ENCODE measurements at regions not wholly inside any gene's neighbourhood (a gene's known extent, or its start where the extent isn't known, plus 50 kb on each side); places are given as distances from the start of the nearest gene placed in this dataset.
"Not testable (repeated sequence)": the region's sequence is repeated elsewhere in the genome, so short reads cannot be mapped to it uniquely, and the experiment has no call there.

DNA sequence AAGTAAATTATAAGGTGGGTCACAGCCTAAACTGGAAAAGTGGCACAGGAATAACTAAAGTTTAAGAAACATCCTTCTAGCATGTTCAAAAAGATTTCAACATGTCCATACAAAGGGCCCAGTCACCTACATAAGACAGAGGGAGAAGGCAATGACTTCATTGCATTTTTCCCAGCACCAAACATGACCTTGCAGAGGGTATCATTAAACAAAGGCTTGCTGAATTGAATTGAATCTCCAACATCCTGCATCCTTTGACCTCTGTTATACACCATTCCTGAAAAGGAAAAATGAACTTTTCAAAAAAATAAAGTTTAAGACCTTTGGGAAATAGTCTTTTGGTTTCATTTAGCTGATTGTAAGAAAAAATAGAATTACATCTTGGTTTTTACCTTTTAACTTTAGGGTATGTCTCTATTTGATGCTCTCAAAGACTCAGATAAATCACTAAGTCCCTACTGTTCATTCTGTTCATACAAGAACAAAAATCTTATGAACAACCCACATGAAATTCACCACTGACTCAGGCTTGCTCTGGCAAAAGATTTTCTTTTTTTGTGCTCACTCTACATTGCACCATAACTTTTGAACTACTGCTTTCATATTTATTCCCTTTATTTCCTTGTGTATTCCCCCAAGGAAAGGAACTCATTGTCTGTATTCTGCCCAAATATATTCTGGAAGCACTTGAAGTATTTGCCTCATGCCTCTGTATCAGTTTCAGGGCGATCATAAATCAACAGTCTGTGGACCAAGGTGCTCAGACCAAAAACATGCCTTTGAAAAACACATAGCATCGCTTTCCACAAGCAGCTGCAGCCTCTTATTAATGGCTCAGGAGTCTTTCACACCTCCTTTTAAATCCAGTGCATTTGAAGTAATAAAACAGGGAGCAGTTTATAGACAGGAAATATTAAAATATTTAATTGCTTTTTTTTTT is 121.7 kb downstream of the DUSP6 start:
- in situ Hi-C loops (cut with MboI; ENCODE audit: low sequenced_read_pairs): no loop called here

DNA sequence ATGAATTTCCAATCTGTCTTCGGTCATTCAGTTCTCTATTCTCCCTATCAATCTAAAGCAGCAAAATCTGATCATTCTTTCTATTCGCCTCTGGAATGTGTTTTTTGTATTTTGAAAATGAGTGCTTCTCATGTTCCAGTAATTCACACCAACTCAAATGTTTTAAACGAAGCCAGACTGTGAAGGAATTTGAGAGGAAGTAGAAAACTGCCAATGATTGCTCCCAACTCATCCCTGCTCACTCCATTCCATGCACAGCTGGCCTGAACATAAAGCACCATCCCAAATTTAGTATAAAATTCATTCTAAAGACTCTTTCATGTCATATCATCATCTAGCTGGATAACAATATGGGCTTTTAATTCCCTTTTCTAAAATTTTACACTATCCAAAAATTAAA is 123.8 kb downstream of the DUSP6 start:
- in situ Hi-C loops (cut with MboI; ENCODE audit: low sequenced_read_pairs): no loop called here

DNA sequence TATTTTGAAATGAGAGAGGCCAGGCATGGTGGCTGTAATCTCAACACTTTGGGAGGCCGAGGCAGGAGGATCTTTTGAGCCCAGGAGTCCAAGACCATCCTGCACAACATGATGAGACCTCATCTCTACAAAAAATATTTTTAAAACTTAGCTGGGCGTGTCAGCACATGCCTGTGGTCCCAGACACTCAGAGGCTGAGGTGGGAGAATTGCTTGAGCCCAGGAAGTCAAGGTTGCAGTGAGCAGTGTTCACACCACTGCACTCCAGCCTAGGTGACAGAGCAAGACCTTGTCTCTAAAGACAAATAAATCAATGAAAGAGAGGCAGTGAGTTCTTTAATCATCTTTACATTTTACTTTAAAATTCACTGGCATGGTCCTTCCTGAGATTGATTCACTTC is 124.5 kb downstream of the DUSP6 start:
- in situ Hi-C loops (cut with MboI; ENCODE audit: low sequenced_read_pairs): no loop called here

DNA sequence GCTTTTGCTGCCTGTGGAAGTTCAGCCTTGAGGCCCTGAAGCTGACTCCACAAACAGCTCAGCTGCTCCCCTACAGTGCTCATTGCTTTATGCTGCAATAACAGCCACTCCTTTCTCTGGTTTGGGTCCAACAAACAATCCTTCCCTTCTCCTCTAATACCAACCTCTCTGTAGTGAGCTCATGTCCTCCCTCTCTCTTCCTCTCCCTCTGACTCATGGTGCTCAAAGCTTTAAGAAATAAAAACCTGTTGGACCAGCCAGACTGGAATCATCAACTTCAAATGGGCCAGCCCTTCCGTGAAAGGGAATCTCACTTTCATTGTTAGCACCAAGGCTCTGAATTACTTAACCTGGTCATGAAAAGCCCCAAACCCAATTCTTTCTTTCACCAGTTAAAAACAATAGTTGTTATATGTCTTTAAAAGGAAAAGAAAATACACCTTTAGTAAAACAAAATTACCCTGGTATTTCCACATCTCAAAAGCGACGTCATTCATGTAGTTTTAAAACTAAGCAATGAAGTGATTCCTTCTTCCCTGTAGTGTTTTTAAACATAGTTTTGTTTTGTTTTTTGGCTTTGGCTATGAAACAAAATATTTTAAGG is 126.4 kb downstream of the DUSP6 start:
- in situ Hi-C loops (cut with MboI; ENCODE audit: low sequenced_read_pairs): no loop called here

DNA sequence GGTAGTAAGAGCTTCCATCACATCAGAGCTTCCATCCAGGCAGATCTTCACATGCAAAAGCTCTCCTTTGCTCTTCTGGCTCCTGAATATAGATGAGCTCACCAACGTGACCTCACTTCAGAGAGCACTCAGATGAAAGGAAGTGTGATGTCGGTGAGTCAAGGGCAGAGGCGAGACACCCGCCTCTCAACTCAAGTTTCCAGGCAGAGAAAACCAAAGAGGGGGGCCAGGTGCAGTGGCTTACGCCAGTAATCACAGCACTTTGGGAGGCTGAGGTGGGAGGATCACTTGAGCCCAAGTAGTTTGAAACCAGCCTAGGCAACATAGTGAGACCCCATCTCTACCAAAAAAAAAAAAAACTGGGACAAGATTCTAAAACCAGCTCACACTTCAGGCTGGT is 126.9 kb downstream of the DUSP6 start:
- in situ Hi-C loops (cut with MboI; ENCODE audit: low sequenced_read_pairs): no loop called here

DNA sequence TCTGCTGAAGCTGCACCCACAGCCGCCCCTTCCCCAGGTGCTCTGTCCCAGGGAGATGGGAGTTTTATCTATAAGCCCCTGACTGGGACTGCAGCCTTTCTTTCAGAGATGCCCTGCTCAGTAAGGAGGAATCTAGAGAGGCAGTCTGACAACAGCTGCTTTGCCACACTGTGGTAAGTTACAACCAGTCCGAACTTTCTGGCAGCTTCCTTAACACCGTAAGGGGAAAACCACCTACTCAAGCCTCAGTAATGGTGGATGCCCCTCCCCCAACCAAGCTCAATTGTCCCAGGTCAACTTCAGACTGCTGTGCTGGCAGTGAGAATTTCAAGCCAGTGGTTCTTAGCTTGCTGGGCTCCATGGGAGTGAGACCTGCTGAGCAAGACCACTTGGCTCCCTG is 129.7 kb downstream of the DUSP6 start:
- in situ Hi-C loops (cut with MboI; ENCODE audit: low sequenced_read_pairs): not testable (repeated sequence)

DNA sequence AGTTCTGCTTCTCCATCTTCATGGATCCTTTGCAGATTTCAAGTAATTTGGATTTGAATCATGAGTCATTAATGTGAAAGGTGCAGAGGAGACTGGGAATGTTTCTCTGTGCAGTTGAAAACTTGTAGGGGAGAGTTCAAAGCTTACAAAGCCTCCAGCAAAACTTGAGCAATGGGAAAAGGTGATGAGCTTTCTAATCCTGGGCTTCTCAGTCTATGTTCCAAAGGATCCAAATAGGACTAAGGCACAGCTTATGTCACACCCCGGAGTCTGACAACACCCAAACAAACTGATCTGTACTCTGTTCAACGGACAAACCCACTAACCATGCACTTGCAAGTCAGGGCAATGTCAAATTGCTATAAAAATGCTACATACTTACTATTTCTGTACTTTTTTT is 134.8 kb downstream of the DUSP6 start:
- in situ Hi-C loops (cut with MboI; ENCODE audit: low sequenced_read_pairs): no loop called here

DNA sequence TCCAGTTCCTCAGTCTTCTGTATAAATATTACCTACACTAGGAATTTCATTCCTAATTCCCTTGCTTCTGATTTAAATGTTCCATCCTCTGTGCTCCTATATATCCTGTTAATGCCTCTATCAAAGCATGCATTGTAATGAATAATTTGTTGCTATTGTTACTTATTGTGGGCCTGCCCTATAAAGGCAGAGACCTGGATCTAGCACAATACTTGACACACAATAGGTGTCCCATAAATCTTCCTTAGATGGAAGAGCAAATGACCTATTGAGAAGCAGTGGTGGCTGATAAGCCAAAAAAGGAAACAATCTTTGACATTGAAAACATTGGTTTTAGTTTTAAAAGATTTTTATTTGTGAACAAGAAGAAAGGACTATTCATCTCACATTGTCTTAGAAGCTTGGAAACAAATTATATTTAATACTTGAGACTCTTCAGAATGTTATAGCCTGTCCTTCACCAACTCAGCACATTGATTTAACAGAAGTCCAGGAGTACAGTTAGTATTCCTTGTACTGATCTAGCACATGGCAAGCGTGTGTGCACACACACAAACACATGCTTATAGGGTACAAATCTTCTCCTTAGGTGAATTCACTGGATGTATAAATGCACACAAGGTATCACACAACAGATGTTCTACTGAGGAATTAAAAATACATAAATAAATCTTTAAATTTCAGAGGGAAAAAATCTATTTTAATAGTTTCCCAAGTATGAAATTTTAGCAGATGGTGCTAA is 135.9 kb downstream of the DUSP6 start:
- in situ Hi-C loops (cut with MboI; ENCODE audit: low sequenced_read_pairs): no loop called here

DNA sequence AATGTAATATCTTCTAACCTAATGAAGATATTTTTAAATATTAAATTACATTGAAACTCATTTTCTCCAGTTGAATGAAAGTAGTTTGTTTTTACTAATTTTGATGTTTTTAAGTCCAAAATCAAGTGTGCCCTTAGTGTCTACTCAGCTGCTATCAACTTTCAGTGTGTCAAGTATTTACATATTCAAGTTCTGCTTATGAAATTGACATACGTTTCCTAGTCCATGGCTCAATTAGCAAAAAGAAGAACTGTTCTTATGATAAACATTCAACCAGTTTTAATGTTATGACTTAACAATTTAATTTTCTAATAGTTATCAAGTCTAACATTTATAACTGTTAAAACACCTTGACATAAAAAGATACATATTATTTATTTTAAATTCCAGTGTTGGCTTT is 137.1 kb downstream of the DUSP6 start:
- in situ Hi-C loops (cut with MboI; ENCODE audit: low sequenced_read_pairs): no loop called here

DNA sequence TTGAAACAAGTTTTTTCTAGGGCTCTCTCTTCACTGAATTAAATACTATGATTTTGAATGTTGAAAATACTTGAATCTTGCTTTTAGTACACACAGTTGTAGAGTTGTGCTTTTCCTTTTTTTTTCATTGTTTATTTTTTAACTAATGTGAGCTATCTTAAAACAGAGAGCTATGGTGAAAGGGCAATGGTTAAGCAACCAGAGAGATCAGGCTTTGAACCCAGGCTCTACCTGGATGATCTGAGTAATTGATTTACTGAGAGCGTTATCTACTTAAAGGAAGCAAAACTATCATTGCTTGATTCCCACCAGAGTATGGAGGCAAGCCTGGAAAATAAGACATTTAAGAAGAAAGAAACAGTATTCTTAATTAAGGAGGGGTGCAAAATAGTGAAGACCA is 138.6 kb downstream of the DUSP6 start:
- in situ Hi-C loops (cut with MboI; ENCODE audit: low sequenced_read_pairs): no loop called here

DNA sequence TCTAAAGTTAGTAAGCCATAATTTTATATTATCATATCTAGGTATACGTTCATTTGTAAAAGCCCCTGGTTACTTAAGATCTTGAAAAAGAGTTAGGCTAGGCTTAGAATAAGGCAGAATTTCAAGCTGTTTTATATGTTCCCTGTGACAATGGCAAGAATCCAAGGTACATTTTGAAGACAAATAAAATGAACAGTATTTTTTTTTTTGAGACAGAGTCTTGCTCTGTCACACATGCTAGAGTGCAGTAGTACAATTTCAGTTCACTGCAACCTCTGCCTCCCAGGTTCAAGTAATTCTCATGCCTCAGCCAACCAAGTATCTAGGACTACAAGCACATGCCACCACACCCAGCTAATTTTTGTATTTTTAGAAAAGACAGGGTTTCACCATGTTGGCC is 139.2 kb downstream of the DUSP6 start:
- in situ Hi-C loops (cut with MboI; ENCODE audit: low sequenced_read_pairs): no loop called here

DNA sequence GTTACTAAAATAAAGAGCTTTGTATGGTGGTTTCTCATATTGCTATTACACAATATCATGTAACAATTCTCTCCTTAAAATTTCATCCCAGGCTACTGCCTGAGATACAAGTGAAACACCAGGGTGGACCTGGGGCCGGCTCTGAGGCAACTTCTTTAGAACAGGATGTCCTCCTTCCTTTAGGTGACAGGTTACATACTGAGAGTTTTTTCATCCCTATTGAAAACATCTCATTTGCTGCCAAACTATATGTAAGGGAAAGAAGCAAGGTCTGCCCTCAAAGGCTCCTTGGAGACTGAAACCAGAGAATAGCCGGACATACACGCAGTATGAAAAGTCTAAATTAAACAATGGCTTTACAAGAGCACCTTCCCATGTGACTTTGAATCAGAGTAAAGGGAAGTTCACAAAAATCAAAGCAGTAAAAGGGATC is 139.9 kb downstream of the DUSP6 start:
- in situ Hi-C loops (cut with MboI; ENCODE audit: low sequenced_read_pairs): no loop called here

DNA sequence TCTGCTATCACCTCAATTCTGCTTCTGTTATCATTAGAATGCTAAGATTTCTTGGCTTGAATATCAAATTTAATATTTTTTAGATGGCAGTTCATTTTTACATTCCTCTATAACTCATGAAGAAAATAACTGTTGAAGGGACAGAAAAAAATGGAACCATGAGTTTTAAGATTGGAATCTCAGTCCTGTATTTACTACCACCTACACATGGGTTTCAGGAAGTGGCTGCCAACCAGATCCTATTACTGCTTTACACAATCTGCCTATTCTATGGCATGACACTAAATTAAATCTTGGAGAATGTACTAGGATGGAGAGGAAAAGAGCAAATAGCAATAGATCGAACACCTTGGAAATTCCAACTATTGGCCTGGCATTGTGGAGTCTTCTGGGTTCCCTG is 140.8 kb downstream of the DUSP6 start:
- in situ Hi-C loops (cut with MboI; ENCODE audit: low sequenced_read_pairs): no loop called here

DNA sequence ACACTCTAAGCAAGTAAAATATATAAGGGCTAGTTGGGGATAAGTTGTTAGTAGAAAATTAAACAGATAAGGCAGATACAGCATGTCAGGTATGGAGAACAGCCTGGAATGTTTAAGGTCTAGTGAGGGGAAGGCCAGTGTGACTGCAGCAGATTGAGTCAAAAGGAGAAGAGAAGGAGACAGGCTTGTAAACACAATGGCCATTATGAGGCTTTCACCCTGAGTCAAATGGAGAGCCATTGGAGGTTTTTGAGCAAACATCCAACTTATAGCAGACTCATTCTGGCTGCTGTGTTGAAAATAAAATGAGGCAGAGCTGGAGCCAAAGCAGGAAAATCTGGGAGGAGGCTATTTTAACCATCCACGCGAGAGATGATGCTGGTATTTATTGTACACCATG is 142.0 kb downstream of the DUSP6 start:
- in situ Hi-C loops (cut with MboI; ENCODE audit: low sequenced_read_pairs): no loop called here

DNA sequence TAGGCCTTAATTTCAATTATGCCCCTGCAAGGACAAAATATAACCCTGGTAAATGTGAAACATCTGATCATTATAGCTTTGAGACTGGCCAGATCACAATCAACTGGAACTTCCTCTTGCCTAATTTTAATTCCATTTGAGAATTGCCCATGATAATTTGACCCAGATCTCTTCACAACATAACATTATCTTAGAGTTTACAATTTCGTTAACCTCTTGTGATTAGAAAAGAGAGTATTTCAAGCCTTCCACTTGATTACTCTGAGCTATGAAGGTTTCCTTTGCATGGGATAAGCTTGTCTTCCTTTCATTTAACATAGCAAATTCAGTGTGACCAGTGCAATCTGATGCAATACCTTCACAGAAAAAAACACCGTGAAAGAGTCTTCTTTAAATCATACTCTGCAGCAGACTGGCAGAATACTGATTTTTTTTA is 143.6 kb downstream of the DUSP6 start:
- in situ Hi-C loops (cut with MboI; ENCODE audit: low sequenced_read_pairs): no loop called here

DNA sequence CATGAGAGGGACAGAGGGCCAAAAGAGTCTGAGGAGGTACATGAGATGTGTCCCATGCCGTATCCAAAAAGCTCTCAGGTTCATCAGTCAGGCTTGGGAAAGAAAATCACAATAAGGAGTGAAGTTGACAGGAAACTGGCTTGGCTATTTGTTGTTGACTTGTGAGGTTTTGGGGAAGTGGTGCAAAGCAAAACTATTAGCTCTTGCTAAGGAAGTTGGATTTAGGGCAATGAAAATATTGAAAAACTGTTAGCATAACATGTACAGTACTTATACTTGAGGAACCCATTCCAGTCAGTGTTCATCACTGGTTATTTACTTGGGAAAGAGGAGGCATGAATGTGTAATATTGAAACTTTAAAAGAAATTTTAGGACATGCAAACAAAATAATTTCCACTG is 145.9 kb downstream of the DUSP6 start:
- in situ Hi-C loops (cut with MboI; ENCODE audit: low sequenced_read_pairs): no loop called here

DNA sequence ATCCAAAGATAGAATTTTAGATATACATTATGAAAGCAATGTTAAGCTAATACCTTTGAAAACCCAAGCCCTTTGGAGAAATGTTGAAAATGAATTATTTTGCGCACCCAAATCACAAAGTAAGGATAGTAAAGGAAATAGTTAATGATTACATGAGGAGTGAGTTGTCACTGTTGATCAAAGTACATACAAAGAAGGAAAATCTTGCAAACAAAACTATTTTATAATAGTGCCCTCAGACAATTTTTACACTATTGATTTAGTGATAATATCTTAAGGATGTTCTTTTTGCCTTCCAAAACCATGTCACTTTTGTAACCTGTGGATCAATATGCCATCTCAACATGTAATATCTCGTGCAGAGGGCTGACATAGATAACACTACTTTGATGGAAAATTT is 146.8 kb downstream of the DUSP6 start:
- in situ Hi-C loops (cut with MboI; ENCODE audit: low sequenced_read_pairs): no loop called here

DNA sequence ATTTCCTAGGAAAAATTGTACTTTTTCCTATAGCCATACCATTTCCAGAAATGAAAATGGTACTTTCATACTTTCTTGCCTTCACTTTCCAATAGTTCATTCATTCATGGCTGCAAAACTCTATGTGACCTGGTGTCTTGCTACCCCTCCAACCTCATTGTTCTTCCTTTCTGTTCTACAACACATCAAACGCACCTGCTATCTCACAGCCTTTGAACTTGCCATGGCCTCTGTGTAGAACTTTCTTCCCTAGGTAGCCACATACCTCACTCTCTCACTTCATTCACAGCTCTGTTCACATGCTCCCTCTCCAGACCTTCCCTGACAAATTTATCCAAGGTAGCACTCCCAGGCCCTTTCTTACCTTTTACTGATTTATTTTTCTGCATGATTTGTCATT is 149.2 kb downstream of the DUSP6 start:
- in situ Hi-C loops (cut with MboI; ENCODE audit: low sequenced_read_pairs): no loop called here

DNA sequence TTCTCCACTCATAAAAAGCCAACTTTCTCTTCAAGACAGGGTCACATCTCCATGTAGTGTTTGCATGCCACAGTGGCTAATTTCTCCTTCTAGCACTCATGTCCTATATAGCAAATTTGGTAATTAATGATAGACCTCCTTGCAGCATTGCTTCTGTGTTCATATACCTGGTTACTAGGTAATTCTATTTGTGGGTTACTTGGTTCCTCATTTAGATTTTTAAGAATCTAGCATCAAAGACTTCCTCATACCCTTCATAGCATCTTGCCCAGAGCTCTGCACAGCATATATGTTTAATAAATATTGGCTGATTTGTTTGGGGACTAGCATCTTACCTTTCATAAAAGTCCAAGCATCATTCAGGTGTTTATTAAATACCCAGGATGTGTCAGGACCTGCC is 152.1 kb downstream of the DUSP6 start:
- in situ Hi-C loops (cut with MboI; ENCODE audit: low sequenced_read_pairs): no loop called here

DNA sequence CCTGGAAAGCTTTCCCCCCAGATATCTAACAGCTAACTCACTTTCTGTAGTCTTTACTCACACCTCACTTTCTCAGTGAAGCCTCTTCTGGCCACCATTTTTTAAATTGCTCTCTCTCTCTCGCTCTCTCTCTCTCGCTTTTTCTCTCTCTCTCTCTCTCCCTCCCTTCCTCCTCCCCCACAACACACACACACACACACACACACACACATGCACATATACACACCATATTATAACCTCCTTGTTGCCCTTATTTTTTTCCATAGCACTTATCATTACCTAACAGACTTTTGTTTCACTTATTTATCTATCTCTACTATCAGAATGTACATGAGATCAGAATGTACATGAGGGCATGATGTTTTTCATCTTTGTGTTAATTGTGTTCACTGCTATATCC is 156.8 kb downstream of the DUSP6 start:
- in situ Hi-C loops (cut with MboI; ENCODE audit: low sequenced_read_pairs): no loop called here

DNA sequence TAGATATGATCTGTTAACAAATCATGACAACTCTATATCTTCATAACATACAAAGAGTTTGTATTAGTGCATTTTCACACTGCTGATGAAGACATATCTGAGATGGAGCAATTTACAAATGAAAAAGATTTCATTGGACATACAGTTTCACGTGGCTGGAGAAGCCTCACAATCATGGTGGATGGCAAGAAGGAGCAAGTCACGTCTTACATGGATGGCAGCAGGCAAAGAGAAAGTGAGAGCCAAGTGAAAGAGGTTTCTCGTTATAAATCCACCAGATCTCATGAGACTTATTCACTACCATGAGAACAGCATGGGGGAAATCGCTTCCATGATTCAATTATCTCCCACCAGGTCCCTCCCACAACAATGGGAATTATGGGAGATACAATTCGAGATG is 157.6 kb downstream of the DUSP6 start:
- in situ Hi-C loops (cut with MboI; ENCODE audit: low sequenced_read_pairs): no loop called here

DNA sequence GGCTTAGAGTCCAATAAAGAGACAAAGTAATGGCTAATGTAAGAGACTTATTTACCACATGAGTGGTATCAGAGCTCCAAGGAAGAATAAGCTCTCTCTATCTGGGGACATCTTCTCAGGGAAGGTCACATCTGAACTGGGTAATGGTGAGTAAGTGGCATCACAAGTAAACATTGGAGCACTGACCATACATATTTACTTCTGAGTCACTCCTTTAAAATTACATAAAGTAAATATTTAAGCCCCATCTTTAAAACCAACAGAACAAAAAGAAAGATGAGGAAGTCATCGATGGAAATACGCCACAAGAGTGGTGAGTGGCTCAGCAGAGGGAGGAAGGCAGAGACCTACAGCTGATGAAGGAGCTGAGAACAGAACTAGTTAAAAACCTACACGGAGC is 159.9 kb downstream of the DUSP6 start:
- in situ Hi-C loops (cut with MboI; ENCODE audit: low sequenced_read_pairs): no loop called here

Data from HL-60/S4 treated with phorbol 12-myristate 13-acetate at 8.2 ng/mL for 4 days and 3 days (cell line).